IMR-90 (cell line): ENCODE measurements at regions not wholly inside any gene's neighbourhood (a gene's known extent, or its start where the extent isn't known, plus 50 kb on each side); places are given as distances from the start of the nearest gene placed in this dataset.

ENCODE experiments used
- ATAC-seq: fragments of 200-7000 bp; cut with Tn5 transposase; 2 replicates; pipeline ENCODE4 v1.9.1; 2020; ENCODE audit warnings: low read depth, mild to moderate bottlenecking, moderate library complexity
- BruUV-seq: library from RNA; stranded (reverse); fragments of 400-500 nt; replicated peaks from 2 replicates; lab custom pipeline; 2021; lab: Mats Ljungman, UMichigan
- CTCF ChIA-PET: fragments of 300-600 bp; formaldehyde crosslinking; extraction: SDS; loops from one replicate; lab custom pipeline; 2021; ENCODE audit warnings: antibody characterized with exemption; lab: Yijun Ruan, JAX
- POLR2A ChIA-PET: fragments of 300-600 bp; sonication (Branson Sonifier 250); formaldehyde crosslinking; loops from one replicate; lab custom pipeline; 2022; ENCODE audit warnings: antibody characterized with exemption; ENCODE audit not compliant: unreplicated experiment; lab: Charles Lee
- DNase-seq: peaks from one replicate; pipeline ENCODE4 v3.0.0; 2013
- H2AFZ ChIP-seq: replicated peaks from 2 replicates; pipeline ENCODE3; 2013; ENCODE audit warnings: low read length, mild to moderate bottlenecking; ENCODE audit not compliant: poor library complexity
- H2AK5ac ChIP-seq: 2 replicates; pipeline ENCODE4 v1.6.1; 2013; ENCODE audit warnings: low read depth, low read length, inconsistent platforms
- H2AK9ac ChIP-seq: replicated peaks from 2 replicates; pipeline ENCODE3; 2013; ENCODE audit warnings: mild to moderate bottlenecking, low read depth, low read length, moderate library complexity; ENCODE audit not compliant: poor library complexity
- H2BK120ac ChIP-seq: 2 replicates; pipeline ENCODE4 v1.6.1; 2013; ENCODE audit warnings: low read depth, low read length, inconsistent platforms
- H2BK15ac ChIP-seq: 3 replicates; pipeline ENCODE4 v1.6.1; 2013; ENCODE audit warnings: low read depth, low read length, inconsistent platforms
- H2BK20ac ChIP-seq: 2 replicates; pipeline ENCODE4 v1.6.1; 2013; ENCODE audit warnings: low read depth, mild to moderate bottlenecking, inconsistent platforms, low read length, moderate library complexity
- H2BK5ac ChIP-seq: 2 replicates; pipeline ENCODE4 v1.6.1; 2013; ENCODE audit warnings: mild to moderate bottlenecking, low read depth, low read length, inconsistent platforms; ENCODE audit not compliant: poor library complexity, severe bottlenecking
- H3K14ac ChIP-seq: replicated peaks from 2 replicates; pipeline ENCODE4 v1.6.1; 2013; ENCODE audit warnings: low read depth, low read length, inconsistent platforms
- H3K18ac ChIP-seq: 2 replicates; pipeline ENCODE4 v1.6.1; 2013; ENCODE audit warnings: low read depth, low read length, control low read depth
- H3K23ac ChIP-seq: 2 replicates; pipeline ENCODE4 v1.6.1; 2013; ENCODE audit warnings: low read depth, low read length, inconsistent platforms
- H3K27ac ChIP-seq: 2 replicates; pipeline ENCODE4 v1.5.1; 2013; ENCODE audit warnings: mild to moderate bottlenecking, control low read depth, low read length; ENCODE audit not compliant: insufficient read depth
- H3K27me3 ChIP-seq: 2 replicates; pipeline ENCODE4 v1.6.1; 2013; ENCODE audit warnings: low read length; ENCODE audit not compliant: control insufficient read depth, insufficient read depth
- H3K36me3 ChIP-seq: 2 replicates; pipeline ENCODE4 v1.6.1; 2013; ENCODE audit warnings: low read length, mixed read lengths; ENCODE audit not compliant: control insufficient read depth, insufficient read depth
- H3K4ac ChIP-seq: 2 replicates; pipeline ENCODE4 v1.6.1; 2013; ENCODE audit warnings: low read depth, low read length, inconsistent platforms
- H3K4me1 ChIP-seq: 2 replicates; pipeline ENCODE4 v1.6.1; 2013; ENCODE audit warnings: low read length, mixed read lengths; ENCODE audit not compliant: control insufficient read depth, insufficient read depth
- H3K4me2 ChIP-seq: 2 replicates; pipeline ENCODE4 v1.6.1; 2013; ENCODE audit warnings: low read depth, mild to moderate bottlenecking, control low read depth, low read length, moderate library complexity
- H3K4me3 ChIP-seq: 2 replicates; pipeline ENCODE4 v1.5.1; 2013; ENCODE audit warnings: low read depth, mild to moderate bottlenecking, control low read depth, low read length, moderate library complexity; ENCODE audit not compliant: insufficient read depth
- H3K56ac ChIP-seq: 2 replicates; pipeline ENCODE4 v1.6.1; 2013; ENCODE audit warnings: low read length, inconsistent platforms; ENCODE audit not compliant: insufficient read depth; ENCODE audit errors: extremely low read depth
- H3K79me1 ChIP-seq, 2 experiments: 2 replicates each; pipeline ENCODE4 v1.6.1; 2013; ENCODE audit warnings: low read length in 2 of 2, inconsistent platforms in 1 of 2, low read depth in 1 of 2
- H3K9ac ChIP-seq: 2 replicates; pipeline ENCODE4 v1.6.1; 2013; ENCODE audit warnings: low read depth, low read length, control low read depth
- H3K9me1 ChIP-seq: 2 replicates; pipeline ENCODE4 v1.6.1; 2013; ENCODE audit warnings: low read length, inconsistent platforms; ENCODE audit not compliant: insufficient read depth
- H3K9me3 ChIP-seq: 2 replicates; pipeline ENCODE4 v1.6.1; 2013; ENCODE audit warnings: low read length; ENCODE audit not compliant: control insufficient read depth, insufficient read depth
- H4K20me1 ChIP-seq: 2 replicates; pipeline ENCODE4 v1.6.1; 2013; ENCODE audit warnings: low read length, inconsistent platforms; ENCODE audit not compliant: insufficient read depth
- H4K5ac ChIP-seq: 2 replicates; pipeline ENCODE4 v1.6.1; 2013; ENCODE audit warnings: mild to moderate bottlenecking, low read depth, low read length, control low read depth
- H4K8ac ChIP-seq, 2 experiments: 2 replicates each; pipeline ENCODE4 v1.6.1; 2013; ENCODE audit warnings: low read depth in 2 of 2, low read length in 2 of 2, control low read depth in 1 of 2, inconsistent platforms in 1 of 2
- H4K91ac ChIP-seq: 2 replicates; pipeline ENCODE4 v1.6.1; 2013; ENCODE audit warnings: low read depth, low read length, inconsistent platforms; ENCODE audit not compliant: insufficient read depth
- BHLHE40 ChIP-seq: fragments of 150-350 bp; IDR thresholded peaks from 2 replicates; pipeline ENCODE4 v1.6.1; 2016; ENCODE audit warnings: mild to moderate bottlenecking, low read depth, low read length
- CHD1 ChIP-seq: IDR thresholded peaks from 2 replicates; pipeline ENCODE4 v1.6.1; 2012; ENCODE audit warnings: low read depth, low read length, improper control_type of control experiment
- MAZ ChIP-seq: IDR thresholded peaks from 2 replicates; pipeline ENCODE4 v1.6.1; 2012; ENCODE audit warnings: low read depth, mild to moderate bottlenecking, low read length, improper control_type of control experiment, moderate library complexity, borderline replicate concordance
- MXI1 ChIP-seq: IDR thresholded peaks from 2 replicates; pipeline ENCODE4 v1.6.1; 2012; ENCODE audit warnings: low read depth, mild to moderate bottlenecking, low read length, moderate library complexity, borderline replicate concordance
- RFX5 ChIP-seq: IDR thresholded peaks from 2 replicates; pipeline ENCODE4 v1.8.0; 2012; ENCODE audit warnings: low read depth, mild to moderate bottlenecking, low read length, moderate library complexity
- WGBS, 2 experiments: methylation state at CpG; one replicate each; pipeline versions ENCODE4 v1.1.5 to v1.1.7; 2013; ENCODE audit warnings: missing lambda C conversion rate in 2 of 2; ENCODE audit not compliant: insufficient read length in 1 of 2; ENCODE audit errors: extremely low coverage in 2 of 2; 5-methylcytosine and 5-hydroxymethylcytosine counted together
- dilution Hi-C: fragments of 300-500 bp; cut with HindIII; formaldehyde crosslinking; loops from one replicate; pipeline ENCODE4 v1.14.3; 2018; ENCODE audit warnings: low sequenced_read_pairs; ENCODE audit not compliant: unreplicated experiment
- in situ Hi-C: fragments of 300-500 bp; cut with MboI; formaldehyde crosslinking; loops from 3 replicates; pipeline ENCODE4 v1.14.3; 2019; ENCODE audit warnings: low sequenced_read_pairs, inconsistent platforms, mixed read lengths
- intact Hi-C: fragments of 100-400 bp; cut with micrococcal nuclease; formaldehyde crosslinking; loops from 2 replicates; pipeline ENCODE4 v1.10.0; 2022

DNA sequence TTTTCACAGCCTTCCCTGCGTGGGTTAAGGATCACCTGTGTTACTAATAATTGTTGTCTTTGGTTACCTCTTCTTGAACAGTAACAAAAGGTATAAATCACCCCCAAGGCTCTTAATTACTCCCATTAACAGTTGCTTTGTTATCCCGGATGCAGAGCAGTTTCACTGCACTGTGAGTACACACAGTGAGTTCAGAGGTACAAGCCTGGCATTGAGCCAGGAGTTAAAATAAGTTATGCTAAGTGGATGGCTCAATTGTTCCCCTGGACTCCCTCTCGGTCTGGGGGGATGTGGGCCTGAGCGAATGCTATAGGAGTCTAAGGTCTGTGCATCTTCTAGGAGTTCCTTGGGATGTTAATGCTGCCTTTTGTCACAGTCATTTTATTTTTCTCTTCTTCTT, 258.3 kb downstream of the ATG4C start:
- Histone ChIP-seq H3K23ac (no peak overlapping the region), H2BK15ac (no peak overlapping the region), H2BK120ac (no peak overlapping the region), H3K14ac (no peak overlapping the region), H3K4me3 (no peak overlapping the region), H3K79me1 (no peaks in the 10 kb centered on the region), H3K4me1 (no peaks in the 10 kb centered on the region), H3K18ac (no peak overlapping the region), H4K8ac (no peak overlapping the region), H2AFZ (no peak overlapping the region), H2BK20ac (no peak overlapping the region), H3K9me3 (no peaks in the 10 kb centered on the region), H3K27ac (no peak overlapping the region), H2AK5ac (no peak overlapping the region), H3K4me2 (no peak overlapping the region), H4K91ac (no peak overlapping the region), H3K9ac (no peak overlapping the region), H3K27me3 (no peaks in the 10 kb centered on the region), H4K20me1 (no peaks in the 10 kb centered on the region), H2BK5ac (no peak overlapping the region), H4K5ac (no peak overlapping the region), H2AK9ac (no peak overlapping the region), H3K56ac (no peak overlapping the region), H3K4ac (no peak overlapping the region), H3K9me1 (no peaks in the 10 kb centered on the region), H3K36me3 (no peaks in the 10 kb centered on the region)
- intact Hi-C loops (no loop called here), dilution Hi-C loops (no loop called here), in situ Hi-C loops (no loop called here)
- DNase-seq = no peak
- CTCF ChIA-PET = no interaction called here
- WGBS, 2 experiments = no CpG with 5 or more reads among the region's 4 CpGs
- POLR2A ChIA-PET = no interaction called here
- no peak for ATAC-seq
- no peak for TF ChIP-seq BHLHE40
- no peak for TF ChIP-seq MXI1
- no peak for TF ChIP-seq CHD1
- no peak for TF ChIP-seq RFX5
- no peak for TF ChIP-seq MAZ
- no TSS peak for BruUV-seq
